K562 (cell line): ENCODE measurements at regions not wholly inside any gene's neighbourhood (a gene's known extent, or its start where the extent isn't known, plus 50 kb on each side); places are given as distances from the start of the nearest gene placed in this dataset.

Source experiments
- CCNT2 ChIP-seq: IDR thresholded peaks from 2 replicates; pipeline ENCODE4 v1.6.1; 2011; ENCODE audit warnings: borderline replicate concordance, low read depth, mild to moderate bottlenecking, moderate library complexity, mixed read lengths, low read length; ENCODE audit not compliant: insufficient read length; ENCODE audit errors: extremely low read depth
- CTCF ChIP-seq, 3 experiments: IDR thresholded peaks in 2 of 3; conservative IDR thresholded peaks in 1 of 3; 2 replicates each; pipeline ENCODE4 v1.5.1; 2011 to 2012; ENCODE audit warnings: low read length in 3 of 3, mild to moderate bottlenecking in 3 of 3, control low read depth in 2 of 3, improper control_type of control experiment in 1 of 3, inconsistent platforms in 1 of 3, low read depth in 1 of 3, mixed read lengths in 1 of 3, moderate library complexity in 1 of 3; ENCODE audit not compliant: insufficient read depth in 2 of 3
- ESRRA ChIP-seq: fragments of 450-650 bp; IDR thresholded peaks from 2 replicates; pipeline ENCODE4 v1.6.1; 2014; ENCODE audit warnings: low read depth, mild to moderate bottlenecking, moderate library complexity, borderline replicate concordance
- EZH2 ChIP-seq: IDR thresholded peaks from 2 replicates; pipeline ENCODE4 v1.6.1; 2012; ENCODE audit warnings: low read depth, mild to moderate bottlenecking, inconsistent platforms, low read length, borderline replicate concordance
- FOS ChIP-seq: IDR thresholded peaks from 3 replicates; pipeline ENCODE4 v1.6.1; 2011; ENCODE audit not compliant: insufficient read length; ENCODE audit errors: extremely low read depth
- HBP1 ChIP-seq: fragments of 450-650 bp; formaldehyde crosslinking; IDR thresholded peaks from 2 replicates; pipeline ENCODE4 v1.4.0; 2022; ENCODE audit warnings: missing genetic modification characterization
- KLF16 ChIP-seq: IDR thresholded peaks from 2 replicates; pipeline ENCODE4 v1.6.1; 2016; ENCODE audit warnings: antibody characterized with exemption
- NEUROD1 ChIP-seq: fragments of 150-350 bp; IDR thresholded peaks from 2 replicates; pipeline ENCODE4 v1.6.1; 2014; ENCODE audit warnings: borderline replicate concordance, low read length, low read depth; ENCODE audit not compliant: partially characterized antibody
- POLR2AphosphoS5 ChIP-seq: IDR thresholded peaks from 2 replicates; pipeline ENCODE4 v1.6.1; 2011; ENCODE audit warnings: mild to moderate bottlenecking, low read depth, low read length, moderate library complexity; ENCODE audit not compliant: control insufficient read depth, insufficient read depth
- RAD21 ChIP-seq, 2 experiments: fragments of 250-450 bp in 1 of 2; fragments of 450-650 bp in 1 of 2; sonication (Bioruptor Pico) in 1 of 2; formaldehyde crosslinking in 1 of 2; IDR thresholded peaks in 1 of 2; conservative IDR thresholded peaks in 1 of 2; 2 replicates each; pipeline versions ENCODE4 v1.4.0 to v1.8.0; 2020 to 2022; ENCODE audit warnings: mild to moderate bottlenecking in 2 of 2, moderate library complexity in 1 of 2
- ZNF239 ChIP-seq: fragments of 250-450 bp; sonication (Bioruptor Pico); IDR thresholded peaks from 2 replicates; pipeline ENCODE4 v1.4.0; 2020; ENCODE audit warnings: mild to moderate bottlenecking
- ZNF274 ChIP-seq: IDR thresholded peaks from 2 replicates; pipeline ENCODE4 v1.6.1; 2011; ENCODE audit warnings: low read depth, mild to moderate bottlenecking, low read length, moderate library complexity, borderline replicate concordance
- TF ChIP-seq, protein P1 (sequence below): fragments of 450-650 bp; IDR thresholded peaks from 2 replicates; pipeline ENCODE4 v1.6.1; 2018; ENCODE audit not compliant: partially characterized antibody
- TF ChIP-seq, protein P2 (sequence below): sonication (generic); formaldehyde crosslinking; IDR thresholded peaks from 2 replicates; pipeline ENCODE4 v1.8.0; 2022; ENCODE audit warnings: mild to moderate bottlenecking, missing genetic modification reagents

DNA sequence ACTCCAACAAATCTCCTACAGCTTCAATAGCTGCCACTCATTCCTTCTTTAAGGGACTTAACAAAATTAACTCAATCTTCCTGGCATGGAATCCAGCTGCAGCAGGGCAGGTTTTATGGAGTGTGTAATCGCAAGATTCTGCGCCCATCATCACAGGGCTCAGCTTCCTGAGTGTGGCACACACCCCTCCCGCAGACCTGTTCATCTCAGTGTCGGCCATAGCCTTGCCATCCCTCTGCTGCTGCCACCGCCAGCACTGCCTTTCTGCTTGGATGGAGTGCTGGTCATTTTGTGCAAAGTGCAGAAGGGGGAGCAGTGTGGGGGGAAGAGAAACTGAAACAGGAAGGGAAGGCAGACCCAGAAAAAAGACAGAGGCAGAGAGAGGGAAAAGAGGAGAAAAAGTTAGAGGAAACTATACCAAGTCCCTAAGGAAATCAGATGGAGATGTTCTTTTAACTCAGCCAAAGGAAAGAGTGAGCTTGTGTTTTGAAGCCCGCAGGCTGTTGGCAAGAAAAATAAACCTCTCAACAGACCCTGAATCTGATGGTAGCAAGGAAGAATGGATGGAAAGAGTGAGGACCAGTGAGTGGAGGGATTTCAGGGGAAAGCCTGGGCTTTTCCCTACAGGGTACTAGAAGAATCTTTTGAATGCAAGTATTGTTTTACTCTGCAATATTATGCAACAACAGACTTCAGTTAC is 324.2 kb downstream of the SEC16B start:
- TF ChIP-seq CTCF (IDR thresholded peaks at IDR 0.05 in 2 of 3, conservative IDR thresholded peaks at IDR 0.05 in 1 of 3; ENCODE audit: insufficient read depth in 2 of 3, low read depth in 1 of 3, low read length in 3 of 3) (no peak), FOS (no peak), ZNF274 (no peak), EZH2 (no peak), NEUROD1 (no peak), KLF16 (no peak), CCNT2 (no peak), ZNF239 (CRISPR knock-in tag) (no peak), POLR2AphosphoS5 (no peak), HBP1 (CRISPR knock-in tag) (no peak), RAD21 (CRISPR knock-in tag; conservative IDR thresholded peaks at IDR 0.05 in 1 of 2, IDR thresholded peaks at IDR 0.05 in 1 of 2) (no peak), ESRRA (no peak)
- TF ChIP-seq, protein P1, sequence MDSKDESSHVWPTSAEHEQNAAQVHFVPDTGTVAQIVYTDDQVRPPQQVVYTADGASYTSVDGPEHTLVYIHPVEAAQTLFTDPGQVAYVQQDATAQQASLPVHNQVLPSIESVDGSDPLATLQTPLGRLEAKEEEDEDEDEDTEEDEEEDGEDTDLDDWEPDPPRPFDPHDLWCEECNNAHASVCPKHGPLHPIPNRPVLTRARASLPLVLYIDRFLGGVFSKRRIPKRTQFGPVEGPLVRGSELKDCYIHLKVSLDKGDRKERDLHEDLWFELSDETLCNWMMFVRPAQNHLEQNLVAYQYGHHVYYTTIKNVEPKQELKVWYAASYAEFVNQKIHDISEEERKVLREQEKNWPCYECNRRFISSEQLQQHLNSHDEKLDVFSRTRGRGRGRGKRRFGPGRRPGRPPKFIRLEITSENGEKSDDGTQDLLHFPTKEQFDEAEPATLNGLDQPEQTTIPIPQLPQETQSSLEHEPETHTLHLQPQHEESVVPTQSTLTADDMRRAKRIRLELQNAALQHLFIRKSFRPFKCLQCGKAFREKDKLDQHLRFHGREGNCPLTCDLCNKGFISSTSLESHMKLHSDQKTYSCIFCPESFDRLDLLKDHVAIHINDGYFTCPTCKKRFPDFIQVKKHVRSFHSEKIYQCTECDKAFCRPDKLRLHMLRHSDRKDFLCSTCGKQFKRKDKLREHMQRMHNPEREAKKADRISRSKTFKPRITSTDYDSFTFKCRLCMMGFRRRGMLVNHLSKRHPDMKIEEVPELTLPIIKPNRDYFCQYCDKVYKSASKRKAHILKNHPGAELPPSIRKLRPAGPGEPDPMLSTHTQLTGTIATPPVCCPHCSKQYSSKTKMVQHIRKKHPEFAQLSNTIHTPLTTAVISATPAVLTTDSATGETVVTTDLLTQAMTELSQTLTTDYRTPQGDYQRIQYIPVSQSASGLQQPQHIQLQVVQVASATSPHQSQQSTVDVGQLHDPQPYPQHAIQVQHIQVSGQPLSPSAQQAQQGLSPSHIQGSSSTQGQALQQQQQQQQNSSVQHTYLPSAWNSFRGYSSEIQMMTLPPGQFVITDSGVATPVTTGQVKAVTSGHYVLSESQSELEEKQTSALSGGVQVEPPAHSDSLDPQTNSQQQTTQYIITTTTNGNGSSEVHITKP = no peak
- TF ChIP-seq, protein P2, sequence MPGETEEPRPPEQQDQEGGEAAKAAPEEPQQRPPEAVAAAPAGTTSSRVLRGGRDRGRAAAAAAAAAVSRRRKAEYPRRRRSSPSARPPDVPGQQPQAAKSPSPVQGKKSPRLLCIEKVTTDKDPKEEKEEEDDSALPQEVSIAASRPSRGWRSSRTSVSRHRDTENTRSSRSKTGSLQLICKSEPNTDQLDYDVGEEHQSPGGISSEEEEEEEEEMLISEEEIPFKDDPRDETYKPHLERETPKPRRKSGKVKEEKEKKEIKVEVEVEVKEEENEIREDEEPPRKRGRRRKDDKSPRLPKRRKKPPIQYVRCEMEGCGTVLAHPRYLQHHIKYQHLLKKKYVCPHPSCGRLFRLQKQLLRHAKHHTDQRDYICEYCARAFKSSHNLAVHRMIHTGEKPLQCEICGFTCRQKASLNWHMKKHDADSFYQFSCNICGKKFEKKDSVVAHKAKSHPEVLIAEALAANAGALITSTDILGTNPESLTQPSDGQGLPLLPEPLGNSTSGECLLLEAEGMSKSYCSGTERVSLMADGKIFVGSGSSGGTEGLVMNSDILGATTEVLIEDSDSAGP (CRISPR knock-in tag) = no peak
